Endothelial cell of umbilical vein (primary cell): ENCODE measurements at regions not wholly inside any gene's neighbourhood (a gene's known extent, or its start where the extent isn't known, plus 50 kb on each side); places are given as distances from the start of the nearest gene placed in this dataset.

Source experiments
- BruUV-seq: library from RNA; stranded (reverse); fragments of 400-500 nt; replicated peaks from 2 replicates; lab custom pipeline; 2021; lab: Mats Ljungman, UMichigan
- CTCF ChIA-PET: fragments of 300-600, 350-600 bp; sonication (Branson Sonifier 250); formaldehyde crosslinking; loops from one replicate; lab custom pipeline; 2021; ENCODE audit warnings: antibody characterized with exemption, inconsistent platforms; lab: Charles Lee
- POLR2A ChIA-PET: fragments of 300-600, 350-600 bp; sonication (Branson Sonifier 250); formaldehyde crosslinking; loops from one replicate; lab custom pipeline; 2021; ENCODE audit warnings: antibody characterized with exemption, inconsistent platforms; lab: Charles Lee
- DNase-seq: peaks from one replicate; pipeline ENCODE4 v3.0.0-alpha.2; 2011; ENCODE audit warnings: low read depth, low spot score
- FAIRE-seq: peaks from 2 replicates; lab custom pipeline; 2011; peaks lifted over from hg19 to GRCh38; lab: Jason Lieb, UNC
- H2AFZ ChIP-seq: 2 replicates; pipeline ENCODE4 v1.6.0; 2012; ENCODE audit warnings: low read depth, low read length, control low read depth, inconsistent platforms
- H3K27ac ChIP-seq: 2 replicates; pipeline ENCODE4 v1.5.1; 2011; ENCODE audit warnings: low read depth, mild to moderate bottlenecking, control low read depth, low read length, moderate library complexity; ENCODE audit not compliant: insufficient read depth
- H3K27me3 ChIP-seq, 2 experiments: 2 replicates each; pipeline versions ENCODE4 v1.6.0 to v1.6.1; 2011; ENCODE audit warnings: low read length in 2 of 2, mixed read lengths in 1 of 2; ENCODE audit not compliant: control insufficient read depth in 2 of 2, insufficient read depth in 2 of 2
- H3K36me3 ChIP-seq, 2 experiments: 2 replicates in 1 of 2; 3 replicates in 1 of 2; pipeline ENCODE4 v1.5.1; 2011; ENCODE audit warnings: low read length in 2 of 2, mild to moderate bottlenecking in 1 of 2, moderate library complexity in 1 of 2; ENCODE audit not compliant: control insufficient read depth in 2 of 2, insufficient read depth in 2 of 2; ENCODE audit errors: extremely low read depth in 1 of 2
- H3K4me1 ChIP-seq: 3 replicates; pipeline ENCODE4 v1.5.1; 2011; ENCODE audit warnings: mild to moderate bottlenecking, low read length; ENCODE audit not compliant: control insufficient read depth, insufficient read depth; ENCODE audit errors: extremely low read depth
- H3K4me2 ChIP-seq: 2 replicates; pipeline ENCODE4 v1.6.1; 2011; ENCODE audit warnings: low read length, control low read depth, mixed read lengths; ENCODE audit not compliant: insufficient read depth
- H3K4me3 ChIP-seq, 3 experiments: fragments of 200-600 bp in 1 of 3; sonication (generic), shearing (Covaris generic) in 1 of 3; replicated peaks in 1 of 3; 2 replicates each; pipeline ENCODE4 v1.5.1; 2011 to 2016; ENCODE audit warnings: control low read depth in 3 of 3, low read length in 3 of 3, mild to moderate bottlenecking in 2 of 3, inconsistent platforms in 1 of 3, low read depth in 1 of 3, moderate library complexity in 1 of 3; ENCODE audit not compliant: insufficient read depth in 1 of 3
- H3K79me2 ChIP-seq: 2 replicates; pipeline ENCODE4 v1.6.0; 2012; ENCODE audit warnings: low read length, inconsistent platforms; ENCODE audit not compliant: control insufficient read depth, insufficient read depth
- H3K9ac ChIP-seq: replicated peaks from 2 replicates; pipeline ENCODE3; 2011; ENCODE audit warnings: low read length, control low read depth; ENCODE audit not compliant: insufficient read depth; ENCODE audit errors: extremely low read depth
- H3K9me1 ChIP-seq: replicated peaks from 3 replicates; pipeline ENCODE4 v1.6.0; 2011; ENCODE audit warnings: mild to moderate bottlenecking, low read length; ENCODE audit not compliant: control insufficient read depth, insufficient read depth; ENCODE audit errors: extremely low read depth
- H3K9me3 ChIP-seq: replicated peaks from 2 replicates; pipeline ENCODE4 v1.5.1; 2012; ENCODE audit warnings: low read length, inconsistent platforms; ENCODE audit not compliant: control insufficient read depth, insufficient read depth
- H4K20me1 ChIP-seq: replicated peaks from 2 replicates; pipeline ENCODE3; 2011; ENCODE audit warnings: mild to moderate bottlenecking, low read length; ENCODE audit not compliant: control insufficient read depth, insufficient read depth; ENCODE audit errors: extremely low read depth
- EZH2 ChIP-seq: IDR thresholded peaks from 2 replicates; pipeline ENCODE4 v1.6.1; 2012; ENCODE audit warnings: borderline replicate concordance, low read depth, mild to moderate bottlenecking, moderate library complexity, low read length, inconsistent platforms; ENCODE audit not compliant: severe bottlenecking
- FOS ChIP-seq: IDR thresholded peaks from 2 replicates; pipeline ENCODE4 v1.6.1; 2011; ENCODE audit warnings: mild to moderate bottlenecking, low read length, moderate library complexity, borderline replicate concordance; ENCODE audit not compliant: insufficient read depth
- GATA2 ChIP-seq: IDR thresholded peaks from 2 replicates; pipeline ENCODE4 v1.7.0; 2011; ENCODE audit warnings: low read depth, mild to moderate bottlenecking, moderate library complexity, mixed read lengths, low read length; ENCODE audit not compliant: insufficient read length, insufficient read depth
- JUN ChIP-seq: IDR thresholded peaks from 2 replicates; pipeline ENCODE4 v1.6.1; 2011; ENCODE audit warnings: borderline replicate concordance, low read depth; ENCODE audit not compliant: insufficient read length, insufficient read depth
- MYC ChIP-seq: IDR thresholded peaks from one replicate; pipeline ENCODE4 v1.6.1; 2011; ENCODE audit warnings: mild to moderate bottlenecking, low read depth, low read length
- POLR2A ChIP-seq: IDR thresholded peaks from 2 replicates; pipeline ENCODE4 v1.6.1; 2012; ENCODE audit warnings: low read depth, mild to moderate bottlenecking, control low read depth, low read length
- POLR2AphosphoS5 ChIP-seq: IDR thresholded peaks from 2 replicates; pipeline ENCODE4 v1.6.1; 2012; ENCODE audit warnings: low read depth, mild to moderate bottlenecking, control low read depth, low read length, moderate library complexity; ENCODE audit not compliant: insufficient read depth
- dilution Hi-C: fragments of 300-500 bp; cut with MboI; formaldehyde crosslinking; loops from one replicate; pipeline ENCODE4 v1.15.0; 2019; ENCODE audit warnings: low sequenced_read_pairs; ENCODE audit not compliant: extremely low pct_ligation_motif_present
- intact Hi-C: fragments of 100-400 bp; cut with micrococcal nuclease; formaldehyde crosslinking; loops from one replicate; pipeline ENCODE4 v1.10.0; 2022
- TF ChIP-seq, protein P1 (sequence below): IDR thresholded peaks from 2 replicates; pipeline ENCODE4 v1.6.1; 2011; ENCODE audit not compliant: insufficient read depth, insufficient read length
- TF ChIP-seq, protein P2 (sequence below), 2 donors: IDR thresholded peaks; 1 replicate in 1 of 2; 2 replicates in 1 of 2; pipeline ENCODE4 v1.5.1; 2011; ENCODE audit warnings: low read length in 2 of 2, mild to moderate bottlenecking in 2 of 2, moderate library complexity in 2 of 2, control low read depth in 1 of 2, inconsistent platforms in 1 of 2, low read depth in 1 of 2; ENCODE audit not compliant: insufficient read depth in 1 of 2; ENCODE audit errors: extremely low read depth in 1 of 2

- POLR2A ChIA-PET: no interaction called here
- FAIRE-seq: no peak
These were observed 116.9 kb upstream of the CCDC196 start for GRCh38 chr14:66369157-66369697.

DNA sequence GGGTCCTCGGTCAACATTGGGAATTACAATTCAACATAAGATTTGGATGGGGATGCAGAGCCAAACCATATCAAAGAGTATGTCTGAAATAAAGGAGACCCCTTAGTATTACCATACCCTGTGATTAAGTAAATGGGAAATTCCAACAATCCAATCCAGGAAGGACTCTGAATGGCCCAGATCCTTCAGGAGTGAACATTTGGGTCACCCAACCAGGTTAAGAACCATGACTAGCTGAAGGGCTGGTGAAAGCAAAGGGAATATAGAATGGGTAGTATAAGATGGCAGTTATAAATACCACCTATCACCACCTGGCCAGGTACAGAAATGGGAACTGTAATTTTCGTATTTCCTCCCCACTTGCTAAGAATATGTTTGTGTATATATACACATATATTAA is 114.4 kb upstream of the CCDC196 start:
- dilution Hi-C loops: no loop called here
- Histone ChIP-seq H3K4me3 (no peak overlapping the region), H3K79me2 (no peaks in the 10 kb centered on the region), H3K36me3 (no peaks in the 10 kb centered on the region), H3K9ac (no peak overlapping the region), H4K20me1 (no peaks in the 10 kb centered on the region), H3K4me2 (no peak overlapping the region), H3K27ac (no peak overlapping the region), H3K27me3 (peaks cover 0 to 2% of the 10 kb centered on the region in 2 experiments), H2AFZ (no peak overlapping the region), H3K9me3 (no peaks in the 10 kb centered on the region), H3K9me1 (no peaks in the 10 kb centered on the region), H3K4me1 (no peaks in the 10 kb centered on the region)
- FAIRE-seq (no peak), DNase-seq (no peak)
- POLR2A ChIA-PET: no interaction called here
- BruUV-seq: no TSS peak
- TF ChIP-seq POLR2AphosphoS5 (no peak), JUN (no peak), MYC (no peak), EZH2 (no peak), FOS (no peak), POLR2A (no peak), GATA2 (no peak)
- TF ChIP-seq, protein P1, sequence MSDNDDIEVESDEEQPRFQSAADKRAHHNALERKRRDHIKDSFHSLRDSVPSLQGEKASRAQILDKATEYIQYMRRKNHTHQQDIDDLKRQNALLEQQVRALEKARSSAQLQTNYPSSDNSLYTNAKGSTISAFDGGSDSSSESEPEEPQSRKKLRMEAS: no peak
- TF ChIP-seq, protein P2, sequence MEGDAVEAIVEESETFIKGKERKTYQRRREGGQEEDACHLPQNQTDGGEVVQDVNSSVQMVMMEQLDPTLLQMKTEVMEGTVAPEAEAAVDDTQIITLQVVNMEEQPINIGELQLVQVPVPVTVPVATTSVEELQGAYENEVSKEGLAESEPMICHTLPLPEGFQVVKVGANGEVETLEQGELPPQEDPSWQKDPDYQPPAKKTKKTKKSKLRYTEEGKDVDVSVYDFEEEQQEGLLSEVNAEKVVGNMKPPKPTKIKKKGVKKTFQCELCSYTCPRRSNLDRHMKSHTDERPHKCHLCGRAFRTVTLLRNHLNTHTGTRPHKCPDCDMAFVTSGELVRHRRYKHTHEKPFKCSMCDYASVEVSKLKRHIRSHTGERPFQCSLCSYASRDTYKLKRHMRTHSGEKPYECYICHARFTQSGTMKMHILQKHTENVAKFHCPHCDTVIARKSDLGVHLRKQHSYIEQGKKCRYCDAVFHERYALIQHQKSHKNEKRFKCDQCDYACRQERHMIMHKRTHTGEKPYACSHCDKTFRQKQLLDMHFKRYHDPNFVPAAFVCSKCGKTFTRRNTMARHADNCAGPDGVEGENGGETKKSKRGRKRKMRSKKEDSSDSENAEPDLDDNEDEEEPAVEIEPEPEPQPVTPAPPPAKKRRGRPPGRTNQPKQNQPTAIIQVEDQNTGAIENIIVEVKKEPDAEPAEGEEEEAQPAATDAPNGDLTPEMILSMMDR (IDR thresholded peaks at IDR 0.05; ENCODE audit: extremely low read depth in 1 of 2, insufficient read depth in 1 of 2, low read depth in 1 of 2, low read length in 2 of 2): no peak
- intact Hi-C loops: no loop called here
- CTCF ChIA-PET: no interaction called here

More at GRCh38 chr14:66369157-66369697, 116.9 kb upstream of the CCDC196 start:
- no TSS peak for BruUV-seq
- Histone ChIP-seq H3K9ac (no peak overlapping the region), H3K36me3 (no peaks in the 10 kb centered on the region), H4K20me1 (no peaks in the 10 kb centered on the region), H3K79me2 (no peaks in the 10 kb centered on the region), H3K4me3 (no peak overlapping the region), H3K27me3 (no peaks in the 10 kb centered on the region), H2AFZ (no peak overlapping the region), H3K27ac (no peak overlapping the region), H3K4me2 (no peak overlapping the region), H3K9me1 (no peaks in the 10 kb centered on the region), H3K9me3 (no peaks in the 10 kb centered on the region), H3K4me1 (no peaks in the 10 kb centered on the region)
- intact Hi-C loops: no loop called here
- DNase-seq: no peak
- TF ChIP-seq MYC: no peak
- TF ChIP-seq GATA2: no peak
- TF ChIP-seq, protein P1: no peak
- TF ChIP-seq POLR2A: no peak
- TF ChIP-seq POLR2AphosphoS5: no peak
- dilution Hi-C loops: no loop called here
- CTCF ChIA-PET: interaction anchor here (2.9 kb wide), 1 partner anchor 10 kb away, joined by 31 read pairs; no protein-coding TSS in a partner anchor
